ENCODE measurements at regions not wholly inside any gene's neighbourhood (a gene's known extent, or its start where the extent isn't known, plus 50 kb on each side); places are given as distances from the start of the nearest gene placed in this dataset.
"Not testable (repeated sequence)": the region's sequence is repeated elsewhere in the genome, so short reads cannot be mapped to it uniquely, and the experiment has no call there.

GRCh38 chr1:187842406-187843165 lies 1013.8 kb downstream of the PLA2G4A start:
- H3K9me3 Mint-ChIP-seq, result peaks cover 4% of the 10 kb centered on the region
- no peak overlapping the region for H3K4me3 Mint-ChIP-seq
- H3K27me3 Mint-ChIP-seq, result no peaks in the 10 kb centered on the region
- no peak overlapping the region for H3K27ac Mint-ChIP-seq
- DNase-seq, result no peak
- H3K36me3 Mint-ChIP-seq (ENCODE audit: low read depth), result no peaks in the 10 kb centered on the region
- intact Hi-C loops (cut with micrococcal nuclease), result no loop called here
- no peaks in the 10 kb centered on the region for H3K4me1 Mint-ChIP-seq

GRCh38 chr1:187844313-187844712 lies 1015.6 kb downstream of the PLA2G4A start:
- Mint-ChIP-seq H3K4me3 (no peak overlapping the region), H3K4me1 (no peaks in the 10 kb centered on the region), H3K9me3 (peaks cover 4% of the 10 kb centered on the region), H3K27me3 (no peaks in the 10 kb centered on the region), H3K27ac (no peak overlapping the region), H3K36me3 (ENCODE audit: low read depth) (no peaks in the 10 kb centered on the region)
- DNase-seq, result no peak
- intact Hi-C loops (cut with micrococcal nuclease), result no loop called here

- no peaks in the 10 kb centered on the region for H3K4me1 Mint-ChIP-seq
- DNase-seq, result no peak
- intact Hi-C loops (cut with micrococcal nuclease), result no loop called here
- H3K27me3 Mint-ChIP-seq, result no peaks in the 10 kb centered on the region
- H3K36me3 Mint-ChIP-seq (ENCODE audit: low read depth), result no peaks in the 10 kb centered on the region
- no peak overlapping the region for H3K27ac Mint-ChIP-seq
- H3K9me3 Mint-ChIP-seq, result peaks cover 4% of the 10 kb centered on the region
- no peak overlapping the region for H3K4me3 Mint-ChIP-seq
These were observed 1018.8 kb downstream of the PLA2G4A start for GRCh38 chr1:187847531-187847930.

GRCh38 chr1:187848321-187848720 lies 1019.6 kb downstream of the PLA2G4A start:
- H3K9me3 Mint-ChIP-seq, result peaks cover 4% of the 10 kb centered on the region
- no peaks in the 10 kb centered on the region for H3K4me1 Mint-ChIP-seq
- H3K4me3 Mint-ChIP-seq, result no peak overlapping the region
- H3K36me3 Mint-ChIP-seq (ENCODE audit: low read depth), result no peaks in the 10 kb centered on the region
- H3K27ac Mint-ChIP-seq, result no peak overlapping the region
- no peak for DNase-seq
- no peaks in the 10 kb centered on the region for H3K27me3 Mint-ChIP-seq
- intact Hi-C loops (cut with micrococcal nuclease), result no loop called here

- H3K27me3 Mint-ChIP-seq; H3K4me1 Mint-ChIP-seq; H3K9me3 Mint-ChIP-seq; DNase-seq; H3K4me3 Mint-ChIP-seq; H3K36me3 Mint-ChIP-seq (ENCODE audit: low read depth); H3K27ac Mint-ChIP-seq; intact Hi-C loops (cut with micrococcal nuclease): not testable (repeated sequence)
These were observed 1021.4 kb downstream of the PLA2G4A start for GRCh38 chr1:187850146-187850545.

- Mint-ChIP-seq H3K27ac (no peak overlapping the region), H3K4me3 (no peak overlapping the region), H3K27me3 (no peaks in the 10 kb centered on the region), H3K36me3 (ENCODE audit: low read depth) (no peaks in the 10 kb centered on the region), H3K9me3 (no peaks in the 10 kb centered on the region), H3K4me1 (no peaks in the 10 kb centered on the region)
- no peak for DNase-seq
- intact Hi-C loops (cut with micrococcal nuclease), result no loop called here
These were observed 1024.8 kb downstream of the PLA2G4A start for GRCh38 chr1:187853505-187853904.

GRCh38 chr1:187854457-187854856 lies 1025.7 kb downstream of the PLA2G4A start:
- no peaks in the 10 kb centered on the region for H3K27me3 Mint-ChIP-seq
- no peak for DNase-seq
- no peak overlapping the region for H3K4me3 Mint-ChIP-seq
- intact Hi-C loops (cut with micrococcal nuclease), result no loop called here
- H3K36me3 Mint-ChIP-seq (ENCODE audit: low read depth), result no peaks in the 10 kb centered on the region
- no peaks in the 10 kb centered on the region for H3K9me3 Mint-ChIP-seq
- H3K4me1 Mint-ChIP-seq, result no peaks in the 10 kb centered on the region
- H3K27ac Mint-ChIP-seq, result no peak overlapping the region

GRCh38 chr1:187862506-187862905 lies 1033.8 kb downstream of the PLA2G4A start:
- no peak for DNase-seq
- no peaks in the 10 kb centered on the region for H3K36me3 Mint-ChIP-seq (ENCODE audit: low read depth)
- H3K9me3 Mint-ChIP-seq, result no peaks in the 10 kb centered on the region
- intact Hi-C loops (cut with micrococcal nuclease), result no loop called here
- no peaks in the 10 kb centered on the region for H3K4me1 Mint-ChIP-seq
- H3K27me3 Mint-ChIP-seq, result no peaks in the 10 kb centered on the region
- H3K27ac Mint-ChIP-seq, result no peak overlapping the region
- H3K4me3 Mint-ChIP-seq, result no peak overlapping the region

- Mint-ChIP-seq H3K4me1 (no peaks in the 10 kb centered on the region), H3K27ac (no peak overlapping the region), H3K4me3 (no peak overlapping the region), H3K36me3 (ENCODE audit: low read depth) (no peaks in the 10 kb centered on the region), H3K27me3 (no peaks in the 10 kb centered on the region), H3K9me3 (peaks cover 3% of the 10 kb centered on the region)
- intact Hi-C loops (cut with micrococcal nuclease), result no loop called here
- no peak for DNase-seq
These were observed 1041.8 kb downstream of the PLA2G4A start for GRCh38 chr1:187870552-187870951.

- Mint-ChIP-seq H3K36me3 (ENCODE audit: low read depth) (no peaks in the 10 kb centered on the region), H3K4me3 (no peak overlapping the region), H3K9me3 (peaks cover 3% of the 10 kb centered on the region), H3K27ac (no peak overlapping the region), H3K4me1 (no peaks in the 10 kb centered on the region), H3K27me3 (no peaks in the 10 kb centered on the region)
- no peak for DNase-seq
- intact Hi-C loops (cut with micrococcal nuclease), result no loop called here
These were observed 1042.6 kb downstream of the PLA2G4A start for GRCh38 chr1:187871177-187871845.

GRCh38 chr1:187872550-187872949 lies 1043.8 kb downstream of the PLA2G4A start:
- no peaks in the 10 kb centered on the region for H3K27me3 Mint-ChIP-seq
- peaks cover 3% of the 10 kb centered on the region for H3K9me3 Mint-ChIP-seq
- no peak overlapping the region for H3K27ac Mint-ChIP-seq
- no peak overlapping the region for H3K4me3 Mint-ChIP-seq
- no peaks in the 10 kb centered on the region for H3K36me3 Mint-ChIP-seq (ENCODE audit: low read depth)
- intact Hi-C loops (cut with micrococcal nuclease), result no loop called here
- no peak for DNase-seq
- H3K4me1 Mint-ChIP-seq, result no peaks in the 10 kb centered on the region

GRCh38 chr1:187873126-187873525 lies 1044.4 kb downstream of the PLA2G4A start:
- no peak overlapping the region for H3K4me3 Mint-ChIP-seq
- H3K27me3 Mint-ChIP-seq, result no peaks in the 10 kb centered on the region
- intact Hi-C loops (cut with micrococcal nuclease), result no loop called here
- DNase-seq, result no peak
- H3K9me3 Mint-ChIP-seq, result peaks cover 3% of the 10 kb centered on the region
- no peaks in the 10 kb centered on the region for H3K4me1 Mint-ChIP-seq
- H3K36me3 Mint-ChIP-seq (ENCODE audit: low read depth), result no peaks in the 10 kb centered on the region
- H3K27ac Mint-ChIP-seq, result no peak overlapping the region

- intact Hi-C loops (cut with micrococcal nuclease), result no loop called here
- Mint-ChIP-seq H3K4me3 (no peak overlapping the region), H3K9me3 (peaks cover 3% of the 10 kb centered on the region), H3K36me3 (ENCODE audit: low read depth) (no peaks in the 10 kb centered on the region), H3K27me3 (no peaks in the 10 kb centered on the region), H3K27ac (no peak overlapping the region), H3K4me1 (no peaks in the 10 kb centered on the region)
- no peak for DNase-seq
These were observed 1048.0 kb downstream of the PLA2G4A start for GRCh38 chr1:187876775-187877174.

GRCh38 chr1:187877220-187877619 lies 1048.5 kb downstream of the PLA2G4A start:
- no peaks in the 10 kb centered on the region for H3K36me3 Mint-ChIP-seq (ENCODE audit: low read depth)
- no peaks in the 10 kb centered on the region for H3K4me1 Mint-ChIP-seq

GRCh38 chr1:187878883-187879282 lies 1050.1 kb downstream of the PLA2G4A start:
- Mint-ChIP-seq H3K27ac (no peak overlapping the region), H3K36me3 (ENCODE audit: low read depth) (no peaks in the 10 kb centered on the region), H3K4me1 (no peaks in the 10 kb centered on the region), H3K4me3 (no peak overlapping the region), H3K9me3 (peaks cover 3% of the 10 kb centered on the region), H3K27me3 (no peaks in the 10 kb centered on the region)
- intact Hi-C loops (cut with micrococcal nuclease), result no loop called here
- no peak for DNase-seq

More at GRCh38 chr1:187877220-187877619, 1048.5 kb downstream of the PLA2G4A start:
- no peaks in the 10 kb centered on the region for H3K27me3 Mint-ChIP-seq
- no peak overlapping the region for H3K27ac Mint-ChIP-seq
- H3K9me3 Mint-ChIP-seq, result peaks cover 3% of the 10 kb centered on the region
- DNase-seq, result no peak
- intact Hi-C loops (cut with micrococcal nuclease), result no loop called here
- H3K4me3 Mint-ChIP-seq, result no peak overlapping the region
